ELF-1 (cell line): ENCODE measurements at regions not wholly inside any gene's neighbourhood (a gene's known extent, or its start where the extent isn't known, plus 50 kb on each side); places are given as distances from the start of the nearest gene placed in this dataset.

Experiments used
- DNase-seq: peaks from one replicate; pipeline ENCODE4 v3.0.0-alpha.2; 2016; ENCODE audit warnings: low read depth, low spot score

DNA sequence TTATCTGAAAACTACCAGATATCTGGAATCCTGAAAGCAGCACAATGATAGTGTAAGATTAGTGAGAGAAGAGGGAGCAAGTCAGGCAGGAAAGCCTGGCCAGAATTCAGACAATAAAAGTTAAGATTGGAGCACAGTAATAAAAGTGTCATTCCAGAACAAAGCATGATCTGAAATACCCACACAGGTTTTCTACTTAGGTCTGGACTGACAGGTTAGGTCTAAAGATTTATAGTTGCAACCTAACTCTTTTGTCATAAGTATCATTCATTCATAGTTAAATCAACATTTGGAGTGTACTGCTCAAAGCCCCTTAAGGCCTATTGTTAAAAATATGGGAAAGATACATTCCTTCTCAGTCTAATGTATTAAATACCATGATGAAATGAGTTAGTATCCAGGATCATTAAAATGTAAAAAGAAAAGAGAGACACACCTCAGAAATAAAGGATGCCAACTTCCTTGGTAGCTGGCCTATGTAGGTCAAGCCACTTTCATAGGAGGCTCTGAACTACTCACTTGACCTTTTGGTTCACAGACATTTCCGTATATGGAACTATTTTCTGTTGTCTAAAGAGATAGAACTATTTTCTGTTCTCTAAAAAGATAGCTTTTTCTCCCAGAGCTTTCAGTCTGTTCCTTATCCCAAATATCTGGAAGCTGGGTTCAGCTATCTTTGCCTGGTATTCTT lies 105.2 kb downstream of the FAS start:
- DNase-seq = no peak

DNA sequence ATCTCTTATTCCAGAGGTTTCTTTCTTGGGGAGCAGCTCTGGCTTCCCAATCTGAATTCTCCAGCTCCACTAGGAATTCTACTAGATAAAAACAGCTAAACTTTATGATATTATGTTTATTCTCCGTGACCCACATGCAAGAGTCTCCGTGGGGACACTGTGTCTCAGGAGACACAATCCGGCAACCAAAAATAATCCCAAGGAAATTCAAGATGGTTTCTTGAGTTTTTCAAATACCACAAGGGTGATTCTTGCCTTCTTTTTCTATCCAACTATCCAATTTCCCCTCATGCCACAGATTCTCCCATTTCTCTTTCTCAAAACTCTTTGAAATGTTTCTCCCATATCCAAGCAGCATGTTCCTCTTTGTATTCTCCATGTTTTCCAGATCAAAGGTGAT lies 103.1 kb downstream of the FAS start:
- DNase-seq = no peak

DNA sequence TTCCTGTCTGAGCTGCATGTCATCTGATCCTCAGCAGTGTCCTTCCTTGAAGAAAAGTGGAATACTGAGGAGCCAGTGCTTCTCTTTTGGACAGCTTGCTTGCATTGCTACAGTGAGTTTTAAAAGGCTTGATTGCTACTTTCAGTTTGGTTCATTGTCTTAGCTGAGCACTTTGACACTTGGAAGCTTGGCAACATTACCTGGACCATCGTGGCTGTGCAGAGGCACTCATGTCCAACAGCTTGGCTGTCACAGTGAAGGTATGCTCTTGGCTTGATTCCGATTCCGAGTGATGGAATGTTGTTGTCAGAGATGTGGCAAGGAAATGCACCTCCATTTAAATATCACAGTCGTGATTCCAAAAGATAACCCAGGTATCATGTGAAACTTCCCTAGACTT lies 102.4 kb downstream of the FAS start:
- no peak for DNase-seq

DNA sequence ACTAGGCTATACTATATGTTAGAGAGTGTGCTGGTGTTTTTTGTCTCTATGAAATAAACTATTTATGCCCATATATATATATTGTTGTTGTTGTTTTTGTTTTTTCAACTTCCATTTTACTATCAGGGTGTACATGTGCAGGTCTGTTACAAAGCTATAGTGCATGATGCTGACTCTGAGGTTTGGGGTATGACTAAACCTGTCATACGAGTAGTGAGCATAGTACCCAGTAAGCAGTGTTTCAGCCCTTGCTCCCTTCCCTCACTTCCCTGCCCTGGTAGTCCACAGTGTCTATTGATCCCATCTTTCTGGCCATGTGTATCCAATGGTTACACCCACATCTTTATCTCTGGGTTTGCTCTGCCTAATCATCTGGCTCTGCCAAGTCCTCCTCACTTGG lies 101.8 kb downstream of the FAS start:
- no peak for DNase-seq

DNA sequence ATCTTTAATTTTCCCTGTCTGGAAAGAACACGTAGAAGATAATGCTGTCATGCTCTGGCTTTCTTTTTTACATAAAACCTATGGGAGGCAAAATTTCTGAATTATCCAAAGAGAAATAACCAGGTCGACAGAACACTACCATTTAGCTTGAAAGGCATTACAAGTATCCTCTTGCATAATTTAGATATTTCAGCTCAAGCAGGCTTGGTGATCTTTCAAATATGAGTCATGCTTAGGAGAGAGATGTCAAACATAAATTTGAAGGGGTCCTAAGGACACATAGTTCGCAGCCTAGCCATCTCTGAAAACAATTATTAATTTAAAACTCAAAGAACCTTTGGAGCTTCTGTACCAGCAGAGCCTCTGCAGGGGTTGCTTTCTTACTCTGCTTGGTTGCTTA lies 100.9 kb downstream of the FAS start:
- DNase-seq = no peak

DNA sequence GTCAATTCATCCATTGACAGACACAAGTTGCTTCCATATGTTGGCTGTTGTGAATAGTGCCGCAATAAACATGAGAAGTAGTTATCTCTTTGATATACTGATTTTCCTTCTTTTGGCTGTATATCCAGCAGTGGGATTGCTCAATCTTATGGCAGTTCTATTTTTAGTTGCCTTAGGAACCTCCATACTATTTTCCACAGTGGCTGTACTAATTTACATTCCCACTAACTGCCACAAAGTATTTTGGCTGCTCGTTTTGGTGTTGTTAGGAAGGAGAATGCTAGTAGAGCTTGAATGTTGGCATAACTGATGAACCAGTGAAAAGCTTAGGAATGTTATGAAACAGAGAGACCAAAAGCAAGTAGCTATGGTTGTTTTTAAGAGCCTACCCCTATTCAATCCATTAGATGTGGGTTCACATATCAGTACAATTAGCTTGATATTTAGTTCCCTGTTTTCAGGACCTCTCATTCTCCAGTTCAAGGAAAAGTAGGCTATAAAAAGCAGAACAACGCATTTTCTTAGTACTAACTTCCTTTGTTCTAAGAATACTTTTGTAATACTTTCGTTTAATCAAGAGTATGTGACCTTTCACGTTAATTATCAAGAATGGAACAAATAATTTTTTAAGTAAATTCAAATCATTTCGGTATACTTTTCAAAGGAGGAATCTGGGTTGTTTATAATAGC lies 100.3 kb downstream of the FAS start:
- DNase-seq = no peak

DNA sequence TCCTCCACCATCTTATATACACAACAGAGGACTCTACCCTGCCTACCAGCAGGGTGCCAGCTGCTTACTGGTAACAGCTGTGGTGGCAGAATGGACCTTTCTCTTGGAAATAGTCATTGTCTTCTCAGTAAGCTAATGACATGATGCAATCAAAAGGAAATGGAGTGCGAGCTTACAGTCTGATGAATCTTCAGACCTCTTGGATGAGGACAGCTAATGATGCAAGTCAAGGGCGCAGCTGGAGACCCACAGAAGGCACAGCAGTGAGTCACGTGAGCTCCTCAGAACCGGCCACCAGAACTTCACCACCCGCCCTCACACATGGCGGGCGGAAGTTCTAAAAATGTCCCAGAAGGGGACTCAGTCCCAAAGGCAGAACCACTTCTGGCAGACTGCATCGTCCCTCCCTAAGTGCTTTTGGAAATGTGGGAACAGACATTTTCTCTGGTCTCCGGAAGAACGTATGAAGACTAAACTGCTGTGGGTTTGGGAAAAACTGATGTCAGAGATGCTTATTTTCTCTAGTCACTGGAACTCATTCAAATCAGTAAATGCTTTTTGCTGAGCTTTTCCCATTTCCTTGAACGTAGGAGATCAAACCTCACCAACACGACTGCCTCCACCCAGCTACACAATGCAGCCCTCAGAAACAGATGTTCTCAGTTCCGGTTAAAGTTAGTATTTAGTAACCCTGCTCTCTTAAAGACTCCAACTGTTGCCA lies 96.4 kb downstream of the FAS start:
- peak; percentile 9 for DNase-seq

DNA sequence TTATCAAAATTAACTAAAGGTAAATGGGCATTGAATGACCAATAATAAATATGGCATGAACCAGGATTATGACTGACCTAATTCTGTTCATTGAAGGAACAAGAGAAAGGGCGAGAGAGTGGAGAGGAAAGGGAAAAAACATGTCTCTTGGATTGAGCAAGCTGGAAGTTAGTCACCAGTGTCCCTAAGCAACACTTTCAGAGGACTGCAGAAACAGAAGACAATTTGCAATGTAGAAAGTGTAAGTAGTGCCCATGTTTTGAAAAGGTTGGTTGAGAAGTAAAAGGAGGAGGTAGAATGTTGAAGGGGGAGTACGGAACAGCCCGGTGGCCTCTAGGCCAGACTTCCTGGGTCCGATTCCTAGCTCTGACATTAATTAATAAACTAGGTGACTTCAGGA lies 94.6 kb downstream of the FAS start:
- no peak for DNase-seq

DNA sequence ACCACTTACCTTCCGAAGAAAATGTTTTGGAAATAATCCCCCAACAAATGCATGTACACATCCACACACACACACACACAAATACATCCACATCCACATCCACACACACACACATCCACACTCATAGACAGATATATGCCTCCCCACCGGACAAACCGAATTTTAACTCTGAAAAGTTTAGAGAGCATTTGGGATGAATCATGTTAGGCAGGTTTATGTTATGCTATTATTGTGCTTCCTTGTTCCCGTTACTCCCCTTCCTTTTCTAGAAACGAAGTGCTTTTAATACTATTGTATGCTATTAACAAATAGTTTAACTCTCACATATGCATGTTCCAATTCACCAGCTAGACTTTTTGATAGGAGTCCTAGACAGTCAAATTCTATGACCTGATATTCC lies 91.5 kb downstream of the FAS start:
- DNase-seq = no peak

DNA sequence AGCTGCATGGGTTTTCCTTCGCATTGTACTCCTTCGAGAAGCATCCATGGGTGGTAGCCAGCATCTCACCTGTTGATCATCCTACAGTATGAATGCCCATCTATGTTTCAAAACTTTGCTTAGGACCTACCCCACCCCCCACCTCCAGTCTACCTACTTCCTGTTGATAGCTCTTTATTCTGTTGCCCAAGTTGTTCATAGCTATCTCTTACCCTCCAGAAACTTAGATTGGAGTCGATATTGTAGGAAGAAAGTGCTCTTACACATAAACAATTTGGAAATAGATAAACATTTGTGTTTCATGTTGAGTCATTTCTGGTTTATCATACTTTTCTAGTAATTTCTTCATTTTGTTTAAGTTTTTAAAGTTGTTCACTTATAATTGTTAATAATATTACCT lies 90.1 kb downstream of the FAS start:
- no peak for DNase-seq

DNA sequence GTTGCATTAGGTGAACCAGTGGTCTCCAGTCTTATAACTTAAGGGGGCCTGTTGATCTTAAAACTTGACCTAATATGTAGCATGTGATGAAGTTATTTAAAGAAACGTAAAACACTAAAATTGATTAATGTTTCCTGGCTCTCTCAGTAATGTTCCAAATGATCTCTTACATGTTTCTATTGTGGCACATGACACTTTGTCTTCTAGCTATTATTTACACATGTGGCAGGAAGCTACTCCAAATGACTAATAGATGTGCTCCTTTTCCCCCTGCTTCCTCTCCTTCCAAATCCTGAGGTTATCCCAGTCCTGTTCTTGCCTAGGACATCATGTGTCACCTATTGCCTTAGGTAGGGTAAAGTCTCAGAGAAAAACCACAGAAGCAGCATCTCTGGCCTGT lies 89.4 kb downstream of the FAS start:
- DNase-seq = no peak

DNA sequence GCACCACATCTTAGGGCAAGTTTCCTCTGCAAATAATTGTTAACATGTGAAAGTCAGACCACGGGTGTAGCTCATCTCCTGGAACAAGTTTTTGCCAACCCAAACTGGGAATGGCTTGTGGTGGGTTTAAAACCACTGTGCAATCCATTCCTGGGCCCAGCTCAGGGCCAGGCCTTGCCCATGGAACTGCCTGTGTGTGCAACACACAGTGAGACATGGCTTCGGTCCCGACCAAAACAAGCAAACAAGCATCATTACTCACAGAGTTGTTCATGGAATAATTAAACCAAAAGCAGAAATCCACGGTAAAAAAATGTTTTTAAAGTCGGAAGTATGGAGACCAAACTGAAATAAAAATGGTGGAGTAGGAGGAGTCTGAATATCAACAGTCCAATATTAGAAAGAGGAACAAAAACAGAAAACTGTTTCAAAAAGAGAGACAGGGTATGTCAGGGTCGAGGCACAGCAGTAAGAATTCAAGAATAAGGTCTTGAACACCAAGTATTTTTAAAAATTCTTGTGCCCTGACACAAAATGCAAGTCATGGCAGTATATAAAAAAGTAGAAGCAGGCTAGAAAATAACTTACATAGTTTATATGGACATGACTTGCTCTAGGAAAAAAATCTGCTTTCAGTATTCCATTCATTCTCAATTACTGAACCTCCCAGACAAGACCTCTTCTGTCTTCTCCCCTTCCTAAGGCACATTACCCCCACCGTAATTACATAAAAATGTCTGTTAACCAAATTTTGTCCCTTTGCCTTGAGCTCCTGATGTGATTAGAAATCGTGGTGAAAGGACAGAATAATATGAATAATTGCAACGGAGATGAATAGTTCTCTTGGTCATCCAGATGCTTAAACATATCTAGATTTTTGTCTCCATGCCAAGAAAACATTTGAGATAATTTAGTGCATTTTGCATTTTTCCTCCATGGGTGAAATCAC lies 88.4 kb downstream of the FAS start:
- no peak for DNase-seq

DNA sequence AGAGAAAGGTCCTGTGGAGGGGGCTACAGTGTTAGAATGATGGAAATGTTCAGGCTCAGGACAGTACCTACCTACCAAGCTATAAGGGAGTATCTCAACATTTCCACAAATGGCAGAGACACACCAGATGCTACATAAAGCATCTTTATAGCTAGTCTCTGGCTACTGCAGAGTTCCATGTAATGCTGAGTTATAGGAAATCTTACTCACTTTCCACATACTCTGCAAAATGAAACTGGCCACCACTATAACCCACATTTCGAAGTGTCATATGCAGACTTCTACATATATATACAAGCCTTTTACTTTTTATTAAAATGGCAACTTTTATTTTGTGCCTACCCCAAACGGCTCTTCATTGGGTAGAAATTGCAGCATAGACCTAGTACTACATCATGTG lies 85.5 kb downstream of the FAS start:
- no peak for DNase-seq

DNA sequence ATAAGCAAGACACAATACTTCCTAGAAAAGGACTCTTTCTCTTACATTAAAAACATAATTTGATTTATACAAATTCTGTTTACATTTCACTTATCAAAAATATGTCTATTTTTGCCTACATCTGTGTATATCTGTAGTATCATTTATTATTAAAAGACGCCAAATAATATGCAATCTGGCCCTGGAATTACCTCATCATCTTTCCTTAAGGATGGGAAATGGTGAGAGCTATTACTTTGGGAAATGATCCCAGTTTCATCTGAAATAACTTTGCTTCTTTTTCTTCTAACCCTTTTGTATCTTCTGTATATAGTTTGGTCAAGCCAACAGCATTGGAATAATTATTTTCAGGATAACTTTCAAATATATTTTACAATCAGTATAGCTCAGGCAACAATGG lies 85.0 kb downstream of the FAS start:
- no peak for DNase-seq

DNA sequence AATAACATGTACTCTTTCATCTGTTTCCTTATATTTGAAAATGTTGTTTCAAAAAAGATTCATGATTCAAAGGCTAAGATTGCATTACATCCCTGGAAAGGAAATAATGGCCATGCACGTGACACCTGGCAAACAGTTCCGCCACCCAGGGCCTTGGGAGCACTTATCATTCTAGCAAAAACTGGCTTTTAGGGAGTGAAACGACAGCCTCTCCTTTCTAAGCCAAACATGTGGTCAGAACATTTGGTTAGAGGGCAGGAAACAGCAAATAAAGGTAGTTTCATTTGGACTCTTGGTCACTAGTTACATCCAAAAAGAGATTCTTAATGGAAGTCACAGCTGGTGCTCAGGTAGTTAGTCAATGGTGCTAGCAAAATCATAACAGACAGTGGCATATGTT lies 83.5 kb downstream of the FAS start:
- DNase-seq = no peak

DNA sequence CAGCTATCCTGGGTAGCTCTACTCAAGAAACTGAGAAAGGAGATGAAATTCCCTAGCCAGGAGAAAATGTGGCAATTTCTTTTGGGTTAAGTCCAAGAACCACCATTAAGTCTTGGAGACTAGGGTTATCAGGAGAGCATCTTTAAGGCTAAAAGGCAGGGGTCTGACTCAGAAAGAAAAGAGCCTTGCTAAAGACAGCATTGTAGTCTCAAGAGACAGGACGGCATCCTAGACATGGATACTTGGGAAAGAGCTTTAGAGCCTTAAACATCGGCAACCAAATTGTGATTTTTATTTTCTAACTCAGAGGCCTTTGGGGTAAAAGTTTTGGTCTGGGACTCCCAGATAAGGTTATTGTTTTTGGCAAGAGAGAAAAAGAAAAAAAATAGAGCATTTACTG lies 83.1 kb downstream of the FAS start:
- DNase-seq = no peak

DNA sequence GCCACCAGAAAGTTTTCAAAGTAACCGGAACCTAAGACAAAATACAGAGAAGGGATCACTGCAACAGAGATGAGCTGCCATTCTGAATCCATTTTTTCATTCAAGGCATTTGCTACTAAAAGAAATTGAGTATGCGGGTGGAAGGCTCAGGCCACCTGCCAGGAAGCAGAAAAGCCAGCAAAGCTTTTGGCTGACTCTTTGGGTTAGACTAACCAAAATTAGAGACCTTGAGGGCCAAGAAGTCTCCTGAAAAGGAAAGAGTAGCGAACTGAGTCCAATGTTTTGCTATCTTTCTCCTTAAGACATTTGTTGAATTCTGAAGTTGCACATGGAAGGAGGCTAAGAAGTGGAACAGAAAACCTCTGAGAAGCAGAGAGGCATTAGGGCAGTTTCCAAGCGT lies 79.0 kb downstream of the FAS start:
- no peak for DNase-seq
